GM19238 (cell line): ENCODE measurements at regions not wholly inside any gene's neighbourhood (a gene's known extent, or its start where the extent isn't known, plus 50 kb on each side); places are given as distances from the start of the nearest gene placed in this dataset.

Experiments
- DNase-seq: peaks from one replicate; pipeline ENCODE4 v3.0.0; 2011; ENCODE audit warnings: low spot score; ENCODE audit not compliant: insufficient read length

- no peak for DNase-seq
Observed at GRCh38 chr3:104956620-104957345, 409.9 kb upstream of the ALCAM start.

GRCh38 chr3:104960579-104960978 is 406.1 kb upstream of the ALCAM start:
- DNase-seq: no peak

- DNase-seq: no peak
Observed at GRCh38 chr3:104961851-104962250, 404.9 kb upstream of the ALCAM start.

- DNase-seq: no peak
Observed at GRCh38 chr3:104974316-104974715, 392.4 kb upstream of the ALCAM start.

GRCh38 chr3:104977719-104978118 is 389.0 kb upstream of the ALCAM start:
- DNase-seq: no peak

GRCh38 chr3:104982130-104982529 is 384.6 kb upstream of the ALCAM start:
- DNase-seq: no peak

DNA sequence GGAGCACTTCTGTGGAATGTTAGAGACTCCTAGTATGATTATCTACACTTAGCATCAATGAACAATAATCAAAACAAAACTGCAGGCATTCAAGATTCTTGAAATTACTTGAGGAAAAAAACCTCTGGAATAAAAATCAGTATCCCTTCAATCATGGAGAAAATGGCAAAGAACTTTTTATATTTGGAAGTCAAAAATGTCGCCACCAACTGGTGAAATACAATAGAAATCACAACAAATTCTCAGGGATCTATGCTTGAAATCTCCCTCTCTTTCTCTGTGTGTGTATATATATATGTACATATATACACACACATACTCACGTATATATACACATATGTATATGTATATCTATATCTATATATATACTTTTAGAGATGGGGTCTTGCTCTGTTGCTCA is 378.9 kb upstream of the ALCAM start:
- DNase-seq: no peak

DNA sequence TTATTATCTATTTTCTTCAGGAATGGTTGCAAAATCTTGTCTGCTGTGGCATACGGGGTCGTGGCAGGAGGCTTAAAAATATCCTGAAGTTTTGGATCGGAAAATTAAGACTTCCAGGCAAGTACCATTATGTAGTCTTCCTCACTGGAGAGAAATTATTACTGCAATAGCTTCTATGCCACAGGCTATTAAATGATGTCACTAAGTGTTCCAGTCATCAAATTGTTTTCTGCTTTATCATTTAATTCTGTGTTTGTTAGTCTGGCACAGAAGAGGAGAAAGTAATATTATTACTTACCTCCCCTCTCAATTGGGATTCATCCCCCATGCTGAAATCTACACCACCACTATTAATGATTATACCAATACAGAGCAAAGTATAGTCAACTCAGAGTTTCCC is 378.2 kb upstream of the ALCAM start:
- no peak for DNase-seq

DNA sequence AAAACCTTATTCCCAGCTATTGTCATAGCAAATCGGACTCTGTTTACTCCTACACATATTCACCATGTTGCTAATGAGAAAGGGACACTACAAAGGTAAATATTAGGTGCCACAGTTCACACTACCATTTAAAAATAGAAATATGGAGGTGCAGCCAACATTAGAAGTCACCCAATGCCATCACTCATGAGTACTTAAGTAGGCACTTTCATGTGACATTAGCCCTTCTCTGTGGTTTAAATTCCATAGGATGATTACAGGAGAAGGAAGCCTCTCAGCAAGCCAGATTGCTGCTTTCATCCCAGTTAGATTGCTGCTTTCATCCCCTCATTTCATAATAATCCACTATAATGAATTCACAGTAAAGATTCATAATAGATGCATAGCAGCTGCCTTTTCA is 376.8 kb upstream of the ALCAM start:
- no peak for DNase-seq

GRCh38 chr3:104990758-104991157 is 376.0 kb upstream of the ALCAM start:
- no peak for DNase-seq

DNA sequence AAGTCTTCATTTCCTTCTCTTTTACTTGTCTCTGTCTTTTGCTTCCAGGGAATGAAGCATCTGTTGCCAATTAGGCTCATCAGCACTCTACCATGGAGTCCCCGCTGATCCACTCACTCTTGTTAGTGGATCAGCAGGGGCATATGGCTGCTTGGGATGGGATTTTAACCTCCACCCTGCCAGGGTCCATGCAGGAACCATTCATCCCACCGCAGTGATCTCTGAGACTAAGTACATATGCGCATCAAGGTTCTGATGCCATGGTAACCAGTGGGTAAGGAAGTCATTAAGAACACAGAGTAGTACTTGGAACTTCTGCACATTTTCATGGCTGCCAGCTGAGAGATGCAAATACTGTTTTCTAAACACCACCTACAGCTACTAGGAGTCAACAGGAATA is 374.0 kb upstream of the ALCAM start:
- no peak for DNase-seq

DNA sequence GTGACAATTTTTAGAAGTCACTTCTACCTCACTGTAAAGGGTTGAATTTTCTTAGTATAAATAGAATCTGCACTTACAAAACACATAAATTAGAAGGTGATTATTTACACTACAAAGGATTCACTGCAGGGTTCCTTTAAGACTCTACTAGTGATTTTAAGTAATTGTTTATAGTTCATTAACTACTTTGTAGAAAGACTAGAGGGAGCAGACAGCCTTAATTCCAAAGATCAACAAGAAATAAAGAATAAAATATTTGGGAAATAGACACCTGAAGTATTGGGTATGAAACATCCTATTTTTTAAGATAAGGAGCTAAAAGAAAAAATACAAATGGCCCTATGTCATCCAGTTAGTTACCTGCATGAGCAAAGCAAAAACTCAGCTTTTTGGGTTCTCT is 360.5 kb upstream of the ALCAM start:
- DNase-seq: no peak

GRCh38 chr3:105013657-105014056 is 353.1 kb upstream of the ALCAM start:
- DNase-seq: no peak

DNA sequence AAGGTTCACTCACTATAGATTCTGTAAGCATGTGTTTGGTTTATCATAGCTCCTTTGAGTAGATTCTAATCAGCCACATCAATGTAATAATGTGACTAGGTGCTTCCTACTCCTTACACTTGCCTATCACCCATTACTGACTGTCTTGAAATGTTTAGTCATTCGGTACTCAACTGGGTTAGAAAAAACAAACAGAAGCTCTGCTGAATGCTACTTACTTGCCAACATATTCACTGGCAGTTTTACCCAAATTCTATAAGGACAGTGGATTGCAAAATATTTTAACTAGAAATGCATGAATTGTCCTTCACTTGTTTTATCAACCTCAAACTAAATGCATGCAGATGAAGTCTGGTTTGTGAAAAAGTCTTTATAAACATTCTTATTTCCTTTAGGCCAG is 352.1 kb upstream of the ALCAM start:
- no peak for DNase-seq

GRCh38 chr3:105022813-105023212 is 343.9 kb upstream of the ALCAM start:
- no peak for DNase-seq

DNA sequence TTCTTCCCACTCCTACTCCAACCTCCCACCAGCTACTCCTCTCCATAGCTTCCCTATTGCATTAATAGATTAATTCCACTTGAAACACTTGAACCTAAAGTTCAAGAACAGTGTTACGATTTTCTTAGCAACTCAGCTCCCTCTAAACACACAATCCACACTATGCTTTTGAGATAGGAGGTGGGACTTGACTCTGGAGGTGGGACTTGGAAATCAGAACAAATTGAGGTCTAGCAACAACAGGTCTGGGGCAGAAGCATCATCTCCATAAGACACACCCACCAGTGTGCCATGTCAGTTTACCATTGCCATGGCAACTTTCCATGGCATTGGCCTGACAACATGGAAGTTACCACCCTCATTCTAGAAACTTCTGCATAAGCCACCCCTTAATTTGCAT is 336.5 kb upstream of the ALCAM start:
- no peak for DNase-seq

GRCh38 chr3:105032541-105032940 is 334.2 kb upstream of the ALCAM start:
- no peak for DNase-seq

DNA sequence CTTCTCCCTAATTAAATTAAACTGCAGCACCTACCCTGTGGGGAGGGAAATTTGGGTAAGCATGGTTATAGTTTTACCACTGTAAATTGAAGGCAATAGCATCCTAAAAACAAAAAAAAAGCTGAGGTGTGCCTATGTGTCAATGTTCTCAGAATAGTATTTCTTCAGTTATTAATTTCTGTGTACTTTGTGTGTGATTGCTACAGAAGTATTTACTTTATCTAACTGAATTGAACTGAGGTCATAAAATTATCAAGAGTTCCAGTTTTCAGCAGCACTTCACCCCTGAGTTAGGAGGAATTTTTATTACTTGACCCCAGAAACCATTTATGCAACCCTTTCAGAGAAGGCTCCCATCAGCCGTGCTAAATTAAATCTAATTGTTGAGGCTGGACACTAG is 333.6 kb upstream of the ALCAM start:
- no peak for DNase-seq

DNA sequence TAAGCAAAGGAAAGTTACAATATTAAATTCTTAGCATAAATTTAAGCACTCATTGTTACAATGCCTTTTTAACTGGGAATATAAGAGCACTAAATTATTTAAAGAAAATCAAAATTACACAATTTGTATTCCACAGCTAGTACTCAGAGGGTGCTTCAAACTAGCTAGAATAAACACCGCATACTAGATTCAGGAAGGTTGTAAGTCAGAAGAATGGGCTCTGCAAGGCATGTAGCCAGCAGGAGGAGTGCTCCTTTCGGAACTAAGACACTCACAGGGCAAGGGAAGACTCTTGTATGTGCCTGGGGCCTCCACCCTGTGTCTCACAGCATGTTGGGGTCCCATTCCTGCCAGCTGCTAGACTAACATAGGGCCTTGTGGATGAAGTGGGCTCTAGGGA is 327.7 kb upstream of the ALCAM start:
- DNase-seq: no peak

DNA sequence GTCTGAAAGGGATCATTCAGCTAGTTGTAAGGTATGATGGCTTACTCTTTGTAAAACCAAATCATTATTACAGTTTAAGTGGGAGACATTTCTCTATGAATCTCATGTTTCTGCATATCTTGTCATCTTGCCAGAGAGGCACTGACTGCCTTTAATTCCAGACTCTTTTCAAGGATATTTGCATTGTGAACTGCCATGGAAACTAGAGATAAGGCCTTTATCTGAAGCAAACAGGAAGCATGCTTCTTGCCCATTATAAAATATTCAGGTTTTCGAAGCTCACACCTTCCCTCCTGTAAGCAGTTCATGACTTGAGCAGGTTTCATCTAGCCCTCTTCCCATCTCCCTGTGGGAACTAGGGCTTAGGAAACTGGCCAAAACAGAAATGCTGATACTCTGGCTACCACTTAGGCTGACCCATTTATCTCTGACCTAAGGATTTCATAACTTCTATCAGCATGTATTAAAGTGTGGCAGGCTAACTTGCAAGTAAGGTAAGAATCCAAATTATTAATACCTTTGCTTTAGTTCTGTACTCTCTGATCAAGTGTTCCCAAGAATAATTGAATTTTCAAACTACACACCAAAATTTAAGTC is 326.6 kb upstream of the ALCAM start:
- no peak for DNase-seq

DNA sequence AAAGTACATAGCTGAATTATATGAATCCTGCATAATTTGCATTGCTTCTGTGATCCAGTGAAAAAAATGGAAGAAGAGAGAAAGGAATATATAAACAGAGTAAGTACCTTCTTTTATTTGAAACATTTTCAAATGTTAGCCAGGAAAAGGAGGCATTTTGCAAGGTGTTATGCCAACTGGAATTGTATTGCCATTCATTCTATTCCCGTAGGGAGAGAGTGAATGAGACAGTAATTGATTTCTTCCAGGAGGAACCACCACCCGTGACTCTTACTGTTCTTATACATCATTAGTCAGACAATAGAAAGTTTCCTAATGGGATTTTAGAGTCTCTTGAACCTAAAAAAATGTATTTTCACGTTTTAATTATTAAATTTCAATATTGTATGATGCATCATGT is 324.1 kb upstream of the ALCAM start:
- DNase-seq: no peak

DNA sequence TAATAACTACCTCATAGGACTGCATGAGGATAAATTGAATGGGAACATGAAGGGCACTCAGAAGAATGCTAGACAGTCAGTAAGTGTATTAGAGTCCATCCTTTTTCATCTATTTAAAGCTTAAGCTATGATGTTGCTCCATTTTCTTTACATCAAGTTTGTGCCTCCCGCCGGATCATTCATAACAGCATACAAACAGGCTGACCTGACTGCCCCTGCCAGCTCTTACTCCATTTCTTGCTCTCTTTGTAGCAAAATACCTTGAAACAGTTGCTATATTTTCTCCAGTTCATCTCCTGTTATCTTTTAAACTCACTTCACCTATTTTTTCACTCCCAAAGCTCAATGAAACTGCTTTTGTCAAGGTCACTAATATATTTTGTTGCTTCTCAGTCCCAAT is 315.6 kb upstream of the ALCAM start:
- DNase-seq: no peak

DNA sequence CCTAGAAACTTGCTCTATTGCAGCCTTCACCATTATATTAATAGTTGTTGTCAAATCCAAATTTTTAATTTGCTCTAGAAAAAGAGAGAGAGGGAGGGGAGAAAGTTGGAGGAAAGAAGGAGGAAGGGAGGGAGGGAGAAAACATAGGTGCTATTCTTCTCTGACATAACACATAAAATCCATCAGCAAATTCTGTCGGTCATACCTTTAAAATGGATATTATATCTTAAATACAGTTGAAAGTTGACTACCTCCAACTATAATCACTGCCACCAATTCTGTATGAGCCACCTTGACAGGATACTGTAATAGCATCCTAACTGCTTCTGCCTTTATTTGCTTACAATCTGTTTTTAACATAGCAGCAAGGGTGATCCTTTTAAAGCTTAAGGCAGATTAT is 314.7 kb upstream of the ALCAM start:
- no peak for DNase-seq

GRCh38 chr3:105062853-105063252 is 303.9 kb upstream of the ALCAM start:
- no peak for DNase-seq
